Choroid plexus epithelial cell (primary cell): ENCODE measurements at regions not wholly inside any gene's neighbourhood (a gene's known extent, or its start where the extent isn't known, plus 50 kb on each side); places are given as distances from the start of the nearest gene placed in this dataset.

ENCODE experiments used
- DNase-seq: peaks from one replicate; pipeline ENCODE4 v3.0.0-alpha.2; 2010; ENCODE audit warnings: low read depth
- H3K4me3 ChIP-seq: 2 replicates; pipeline ENCODE4 v1.5.1; 2011; ENCODE audit warnings: low read depth, mild to moderate bottlenecking, control low read depth, low read length, moderate library complexity
- CTCF ChIP-seq: conservative IDR thresholded peaks from 2 replicates; pipeline ENCODE4 v1.5.1; 2011; ENCODE audit warnings: low read depth, mild to moderate bottlenecking, control low read depth, inconsistent platforms, low read length, moderate library complexity

- DNase-seq = peak; percentile 2
- no peak for TF ChIP-seq CTCF
- H3K4me3 ChIP-seq = no peak overlapping the region
Observed at GRCh38 chr1:95742591-95743089, 508.6 kb downstream of the RWDD3 start.

GRCh38 chr1:95744731-95745130 lies 510.7 kb downstream of the RWDD3 start:
- no peak for DNase-seq
- no peak overlapping the region for H3K4me3 ChIP-seq
- no peak for TF ChIP-seq CTCF

GRCh38 chr1:95752515-95753381 lies 518.7 kb downstream of the RWDD3 start:
- TF ChIP-seq CTCF = no peak

GRCh38 chr1:95753382-95754016 lies 519.5 kb downstream of the RWDD3 start:
- no peak overlapping the region for H3K4me3 ChIP-seq
- no peak for TF ChIP-seq CTCF
- DNase-seq = no peak

More at GRCh38 chr1:95752515-95753381, 518.7 kb downstream of the RWDD3 start:
- no peak overlapping the region for H3K4me3 ChIP-seq
- no peak for DNase-seq

GRCh38 chr1:95754412-95754811 lies 520.4 kb downstream of the RWDD3 start:
- no peak for DNase-seq
- no peak for TF ChIP-seq CTCF
- no peak overlapping the region for H3K4me3 ChIP-seq

GRCh38 chr1:95766036-95766435 lies 532.0 kb downstream of the RWDD3 start:
- DNase-seq = no peak
- no peak overlapping the region for H3K4me3 ChIP-seq
- no peak for TF ChIP-seq CTCF
